ENCODE measurements at regions not wholly inside any gene's neighbourhood (a gene's known extent, or its start where the extent isn't known, plus 50 kb on each side); places are given as distances from the start of the nearest gene placed in this dataset.
A peak's percentile ranks its signal among the peaks of the same experiment; 100 is the strongest.

GRCh38 chr5:155871623-155872022, 455.3 kb upstream of the SGCD start:
- H3K9me3 Mint-ChIP-seq: peaks cover 0 to 3% (median 0%) of the 10 kb centered on the region in 6 donors
- no peak overlapping the region for H3K4me3 Mint-ChIP-seq
- peaks cover 0 to 6% (median 0%) of the 10 kb centered on the region in 3 donors for H3K36me3 Mint-ChIP-seq
- peaks cover 0 to 5% (median 3%) of the 10 kb centered on the region in 3 donors for H3K27me3 Mint-ChIP-seq (ENCODE audit: low read depth in 3 of 3)
- DNase-seq: no peak
- no peak overlapping the region for H3K27ac Mint-ChIP-seq
- H3K4me1 Mint-ChIP-seq: no peaks in the 10 kb centered on the region

- Mint-ChIP-seq H3K4me1 (no peaks in the 10 kb centered on the region), H3K4me3 (no peak overlapping the region), H3K36me3 (peaks cover 0 to 6% (median 0%) of the 10 kb centered on the region in 3 donors), H3K9me3 (no peaks in the 10 kb centered on the region), H3K27me3 (ENCODE audit: low read depth in 3 of 3) (peaks cover 0 to 5% (median 3%) of the 10 kb centered on the region in 3 donors), H3K27ac (no peak overlapping the region)
- no peak for DNase-seq
These were observed 454.2 kb upstream of the SGCD start for GRCh38 chr5:155872629-155873220.

GRCh38 chr5:155878991-155879575, 447.9 kb upstream of the SGCD start:
- Mint-ChIP-seq H3K4me1 (peaks cover 4 to 6% of the 10 kb centered on the region in 2 donors), H3K4me3 (no peak overlapping the region), H3K27me3 (ENCODE audit: low read depth in 3 of 3) (peaks cover 0 to 3% (median 0%) of the 10 kb centered on the region in 3 donors), H3K27ac (no peak overlapping the region), H3K9me3 (no peaks in the 10 kb centered on the region), H3K36me3 (no peaks in the 10 kb centered on the region)
- DNase-seq: no peak

- DNase-seq: peak; percentile 3 to 25 (median 14)
- Mint-ChIP-seq H3K27me3 (ENCODE audit: low read depth in 3 of 3) (peaks cover 0 to 5% (median 4%) of the 10 kb centered on the region in 3 donors), H3K9me3 (no peaks in the 10 kb centered on the region), H3K36me3 (no peaks in the 10 kb centered on the region), H3K27ac (peak overlapping the region in 4 of 6 donors; percentile 25 to 59 (median 42)), H3K4me1 (peaks cover 19 to 24% of the 10 kb centered on the region in 2 donors), H3K4me3 (no peak overlapping the region)
These were observed 442.9 kb upstream of the SGCD start for GRCh38 chr5:155884041-155884440.

- H3K4me1 Mint-ChIP-seq: peaks cover 19 to 24% of the 10 kb centered on the region in 2 donors
- H3K27ac Mint-ChIP-seq: peak overlapping the region in 4 of 6 donors; percentile 8 to 82 (median 42)
- peak in 1 of 3 donors; percentile 19 for DNase-seq
- H3K27me3 Mint-ChIP-seq (ENCODE audit: low read depth in 3 of 3): peaks cover 0 to 5% (median 4%) of the 10 kb centered on the region in 3 donors
- peak overlapping the region in 1 of 5 donors; percentile 54 for H3K4me3 Mint-ChIP-seq
- no peaks in the 10 kb centered on the region for H3K9me3 Mint-ChIP-seq
- H3K36me3 Mint-ChIP-seq: no peaks in the 10 kb centered on the region
These were observed 441.8 kb upstream of the SGCD start for GRCh38 chr5:155885199-155885598.

- no peak overlapping the region for H3K27ac Mint-ChIP-seq
These were observed 440.5 kb upstream of the SGCD start for GRCh38 chr5:155886311-155887031.

GRCh38 chr5:155895484-155895883, 431.5 kb upstream of the SGCD start:
- no peak for DNase-seq
- Mint-ChIP-seq H3K36me3 (no peaks in the 10 kb centered on the region), H3K4me3 (no peak overlapping the region), H3K9me3 (no peaks in the 10 kb centered on the region), H3K4me1 (no peaks in the 10 kb centered on the region), H3K27me3 (ENCODE audit: low read depth in 3 of 3) (peaks cover 0 to 2% (median 0%) of the 10 kb centered on the region in 3 donors), H3K27ac (no peak overlapping the region)

More at GRCh38 chr5:155886311-155887031, 440.5 kb upstream of the SGCD start:
- Mint-ChIP-seq H3K9me3 (no peaks in the 10 kb centered on the region), H3K36me3 (no peaks in the 10 kb centered on the region), H3K27me3 (ENCODE audit: low read depth in 3 of 3) (peaks cover 0 to 5% (median 4%) of the 10 kb centered on the region in 3 donors), H3K4me3 (no peak overlapping the region), H3K4me1 (peaks cover 19 to 24% of the 10 kb centered on the region in 2 donors)
- no peak for DNase-seq

GRCh38 chr5:155897761-155898160, 429.2 kb upstream of the SGCD start:
- H3K4me3 Mint-ChIP-seq: no peak overlapping the region
- peaks cover 0 to 3% (median 0%) of the 10 kb centered on the region in 6 donors for H3K9me3 Mint-ChIP-seq
- no peaks in the 10 kb centered on the region for H3K4me1 Mint-ChIP-seq
- no peak overlapping the region for H3K27ac Mint-ChIP-seq
- peaks cover 0 to 1% (median 0%) of the 10 kb centered on the region in 3 donors for H3K27me3 Mint-ChIP-seq (ENCODE audit: low read depth in 3 of 3)
- no peaks in the 10 kb centered on the region for H3K36me3 Mint-ChIP-seq
- no peak for DNase-seq

- Mint-ChIP-seq H3K27ac (no peak overlapping the region), H3K4me3 (no peak overlapping the region), H3K27me3 (ENCODE audit: low read depth in 3 of 3) (peaks cover 0 to 3% (median 0%) of the 10 kb centered on the region in 3 donors), H3K9me3 (peaks cover 0 to 3% (median 0%) of the 10 kb centered on the region in 6 donors), H3K36me3 (no peaks in the 10 kb centered on the region), H3K4me1 (no peaks in the 10 kb centered on the region)
- no peak for DNase-seq
These were observed 428.7 kb upstream of the SGCD start for GRCh38 chr5:155898284-155898683.

- Mint-ChIP-seq H3K4me3 (no peak overlapping the region), H3K27me3 (ENCODE audit: low read depth in 3 of 3) (peaks cover 0 to 3% (median 0%) of the 10 kb centered on the region in 3 donors), H3K4me1 (no peaks in the 10 kb centered on the region), H3K27ac (no peak overlapping the region), H3K9me3 (peaks cover 0 to 3% (median 0%) of the 10 kb centered on the region in 6 donors), H3K36me3 (no peaks in the 10 kb centered on the region)
- DNase-seq: no peak
These were observed 423.2 kb upstream of the SGCD start for GRCh38 chr5:155903791-155904190.

- no peak for DNase-seq
- no peak overlapping the region for H3K4me3 Mint-ChIP-seq
- H3K36me3 Mint-ChIP-seq: no peaks in the 10 kb centered on the region
- H3K27ac Mint-ChIP-seq: no peak overlapping the region
- H3K27me3 Mint-ChIP-seq (ENCODE audit: low read depth in 3 of 3): peaks cover 0 to 3% (median 0%) of the 10 kb centered on the region in 3 donors
- H3K4me1 Mint-ChIP-seq: no peaks in the 10 kb centered on the region
- peaks cover 0 to 3% (median 0%) of the 10 kb centered on the region in 6 donors for H3K9me3 Mint-ChIP-seq
These were observed 421.6 kb upstream of the SGCD start for GRCh38 chr5:155905364-155905763.

- H3K36me3 Mint-ChIP-seq: no peaks in the 10 kb centered on the region
- H3K4me1 Mint-ChIP-seq: no peaks in the 10 kb centered on the region
These were observed 420.9 kb upstream of the SGCD start for GRCh38 chr5:155906046-155906445.

GRCh38 chr5:155908543-155908942, 418.4 kb upstream of the SGCD start:
- no peaks in the 10 kb centered on the region for H3K36me3 Mint-ChIP-seq
- H3K27me3 Mint-ChIP-seq (ENCODE audit: low read depth in 3 of 3): peaks cover 0 to 4% (median 4%) of the 10 kb centered on the region in 3 donors
- no peaks in the 10 kb centered on the region for H3K4me1 Mint-ChIP-seq
- H3K27ac Mint-ChIP-seq: no peak overlapping the region
- H3K4me3 Mint-ChIP-seq: no peak overlapping the region
- no peaks in the 10 kb centered on the region for H3K9me3 Mint-ChIP-seq
- no peak for DNase-seq

More at GRCh38 chr5:155906046-155906445, 420.9 kb upstream of the SGCD start:
- H3K27me3 Mint-ChIP-seq (ENCODE audit: low read depth in 3 of 3): peaks cover 0 to 3% (median 0%) of the 10 kb centered on the region in 3 donors
- DNase-seq: peak in 1 of 3 donors; percentile 30
- H3K4me3 Mint-ChIP-seq: no peak overlapping the region
- no peak overlapping the region for H3K27ac Mint-ChIP-seq
- H3K9me3 Mint-ChIP-seq: peaks cover 0 to 3% (median 0%) of the 10 kb centered on the region in 6 donors

- Mint-ChIP-seq H3K36me3 (no peaks in the 10 kb centered on the region), H3K9me3 (no peaks in the 10 kb centered on the region), H3K27ac (no peak overlapping the region), H3K4me3 (no peak overlapping the region), H3K27me3 (ENCODE audit: low read depth in 3 of 3) (peaks cover 1 to 4% (median 4%) of the 10 kb centered on the region in 3 donors), H3K4me1 (no peaks in the 10 kb centered on the region)
- DNase-seq: no peak
These were observed 414.7 kb upstream of the SGCD start for GRCh38 chr5:155912291-155912690.
